K562 (cell line): ENCODE measurements at regions not wholly inside any gene's neighbourhood (a gene's known extent, or its start where the extent isn't known, plus 50 kb on each side); places are given as distances from the start of the nearest gene placed in this dataset.

Source experiments
- CEBPB ChIP-seq: fragments of 450-650 bp; IDR thresholded peaks from 2 replicates; pipeline ENCODE4 v1.6.1; 2016; ENCODE audit warnings: missing genetic modification characterization, missing compliant biosample characterization
- CHD4 ChIP-seq: fragments of 200-600 bp; sonication (generic); IDR thresholded peaks from 3 replicates; pipeline ENCODE4 v1.6.1; 2012; ENCODE audit warnings: low read depth, mild to moderate bottlenecking, mixed read lengths, low read length, inconsistent platforms; ENCODE audit not compliant: insufficient read depth, insufficient replicate concordance, poor library complexity, severe bottlenecking
- GABPA ChIP-seq: fragments of 200-800 bp; sonication (Bioruptor generic); conservative IDR thresholded peaks from 2 replicates; pipeline ENCODE4 v1.6.1; 2016; ENCODE audit warnings: low read depth, missing genetic modification characterization, missing compliant biosample characterization
- MEIS2 ChIP-seq: fragments of 450-650 bp; IDR thresholded peaks from 2 replicates; pipeline ENCODE4 v1.6.1; 2014; ENCODE audit warnings: mild to moderate bottlenecking; ENCODE audit not compliant: partially characterized antibody
- SIN3A ChIP-seq, 2 experiments: fragments of 150-350 bp in 1 of 2; IDR thresholded peaks; 2 replicates each; pipeline ENCODE4 v1.6.1; 2011 to 2016; ENCODE audit warnings: borderline replicate concordance in 2 of 2, low read depth in 2 of 2, low read length in 2 of 2, mild to moderate bottlenecking in 2 of 2, moderate library complexity in 2 of 2; ENCODE audit not compliant: control insufficient read depth in 1 of 2
- ZNF274 ChIP-seq: IDR thresholded peaks from 2 replicates; pipeline ENCODE4 v1.6.1; 2011; ENCODE audit warnings: low read depth, mild to moderate bottlenecking, low read length, moderate library complexity, borderline replicate concordance
- ZNF717 ChIP-seq: fragments of 250-450 bp; sonication (Bioruptor Pico); IDR thresholded peaks from 2 replicates; pipeline ENCODE4 v1.5.0; 2021
- TF ChIP-seq, protein P1 (sequence below): IDR thresholded peaks from 3 replicates; pipeline ENCODE4 v1.6.1; 2011; ENCODE audit warnings: borderline replicate concordance, mild to moderate bottlenecking; ENCODE audit not compliant: insufficient read length, insufficient read depth
- TF ChIP-seq, protein P2 (sequence below), 3 experiments: IDR thresholded peaks in 2 of 3; conservative IDR thresholded peaks in 1 of 3; 2 replicates each; pipeline ENCODE4 v1.5.1; 2011 to 2012; ENCODE audit warnings: low read length in 3 of 3, mild to moderate bottlenecking in 3 of 3, control low read depth in 2 of 3, improper control_type of control experiment in 1 of 3, inconsistent platforms in 1 of 3, low read depth in 1 of 3, mixed read lengths in 1 of 3, moderate library complexity in 1 of 3; ENCODE audit not compliant: insufficient read depth in 2 of 3
- TF ChIP-seq, protein P3 (sequence below): sonication (generic); formaldehyde crosslinking; IDR thresholded peaks from 2 replicates; pipeline ENCODE4 v1.8.0; 2022; ENCODE audit warnings: mild to moderate bottlenecking, missing genetic modification reagents

DNA sequence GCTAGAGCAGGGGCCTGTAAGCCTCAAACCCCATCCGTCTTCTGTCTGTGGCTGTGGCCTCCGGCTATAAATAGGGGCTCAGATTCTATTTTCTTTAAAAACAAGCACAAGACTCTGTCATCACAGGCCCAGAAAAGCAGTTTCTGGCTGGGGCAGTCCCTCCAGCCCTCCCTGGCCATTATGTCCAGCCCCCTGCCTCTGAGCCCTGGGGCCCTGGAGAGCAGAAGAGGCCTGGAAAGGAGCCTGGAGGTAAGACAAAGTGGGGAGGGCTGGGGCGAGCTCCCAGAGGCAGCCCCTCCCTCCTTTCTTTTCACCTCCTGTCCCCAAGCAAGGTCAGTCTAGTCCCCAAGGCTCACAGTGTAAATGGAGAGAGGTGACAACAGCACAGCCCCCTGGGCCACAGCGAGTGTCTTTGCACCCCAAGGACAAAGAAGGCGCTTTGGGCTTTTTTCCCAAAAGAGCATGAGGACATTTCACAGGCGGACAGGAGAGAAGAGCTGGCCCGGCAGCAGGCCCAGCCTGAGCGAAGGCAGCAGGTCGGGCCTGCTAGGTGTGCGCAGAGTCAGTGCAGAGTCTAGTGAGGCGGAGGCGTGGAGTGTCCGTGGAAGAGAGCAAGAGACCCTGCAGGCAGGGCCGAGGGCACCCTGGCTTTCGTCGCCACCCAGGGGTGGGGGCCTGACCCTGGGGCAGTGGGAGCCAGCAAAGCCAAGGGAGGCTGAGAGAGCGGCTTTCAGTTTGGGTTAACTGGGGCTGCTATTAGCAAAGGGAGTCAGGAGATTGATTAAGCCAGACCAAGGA, 188.3 kb downstream of the TBC1D2B start:
- TF ChIP-seq ZNF717 (no peak), SIN3A (IDR thresholded peaks at IDR 0.05; ENCODE audit: borderline replicate concordance in 2 of 2, control insufficient read depth in 1 of 2, low read depth in 2 of 2, low read length in 2 of 2) (no peak), GABPA (tag) (no peak), ZNF274 (no peak), CHD4 (no peak), MEIS2 (no peak), CEBPB (tag) (no peak)
- TF ChIP-seq, protein P1, sequence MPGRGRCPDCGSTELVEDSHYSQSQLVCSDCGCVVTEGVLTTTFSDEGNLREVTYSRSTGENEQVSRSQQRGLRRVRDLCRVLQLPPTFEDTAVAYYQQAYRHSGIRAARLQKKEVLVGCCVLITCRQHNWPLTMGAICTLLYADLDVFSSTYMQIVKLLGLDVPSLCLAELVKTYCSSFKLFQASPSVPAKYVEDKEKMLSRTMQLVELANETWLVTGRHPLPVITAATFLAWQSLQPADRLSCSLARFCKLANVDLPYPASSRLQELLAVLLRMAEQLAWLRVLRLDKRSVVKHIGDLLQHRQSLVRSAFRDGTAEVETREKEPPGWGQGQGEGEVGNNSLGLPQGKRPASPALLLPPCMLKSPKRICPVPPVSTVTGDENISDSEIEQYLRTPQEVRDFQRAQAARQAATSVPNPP, result no peak
- TF ChIP-seq, protein P2, sequence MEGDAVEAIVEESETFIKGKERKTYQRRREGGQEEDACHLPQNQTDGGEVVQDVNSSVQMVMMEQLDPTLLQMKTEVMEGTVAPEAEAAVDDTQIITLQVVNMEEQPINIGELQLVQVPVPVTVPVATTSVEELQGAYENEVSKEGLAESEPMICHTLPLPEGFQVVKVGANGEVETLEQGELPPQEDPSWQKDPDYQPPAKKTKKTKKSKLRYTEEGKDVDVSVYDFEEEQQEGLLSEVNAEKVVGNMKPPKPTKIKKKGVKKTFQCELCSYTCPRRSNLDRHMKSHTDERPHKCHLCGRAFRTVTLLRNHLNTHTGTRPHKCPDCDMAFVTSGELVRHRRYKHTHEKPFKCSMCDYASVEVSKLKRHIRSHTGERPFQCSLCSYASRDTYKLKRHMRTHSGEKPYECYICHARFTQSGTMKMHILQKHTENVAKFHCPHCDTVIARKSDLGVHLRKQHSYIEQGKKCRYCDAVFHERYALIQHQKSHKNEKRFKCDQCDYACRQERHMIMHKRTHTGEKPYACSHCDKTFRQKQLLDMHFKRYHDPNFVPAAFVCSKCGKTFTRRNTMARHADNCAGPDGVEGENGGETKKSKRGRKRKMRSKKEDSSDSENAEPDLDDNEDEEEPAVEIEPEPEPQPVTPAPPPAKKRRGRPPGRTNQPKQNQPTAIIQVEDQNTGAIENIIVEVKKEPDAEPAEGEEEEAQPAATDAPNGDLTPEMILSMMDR (IDR thresholded peaks at IDR 0.05 in 2 of 3, conservative IDR thresholded peaks at IDR 0.05 in 1 of 3; ENCODE audit: insufficient read depth in 2 of 3, low read depth in 1 of 3, low read length in 3 of 3), result no peak
- TF ChIP-seq, protein P3, sequence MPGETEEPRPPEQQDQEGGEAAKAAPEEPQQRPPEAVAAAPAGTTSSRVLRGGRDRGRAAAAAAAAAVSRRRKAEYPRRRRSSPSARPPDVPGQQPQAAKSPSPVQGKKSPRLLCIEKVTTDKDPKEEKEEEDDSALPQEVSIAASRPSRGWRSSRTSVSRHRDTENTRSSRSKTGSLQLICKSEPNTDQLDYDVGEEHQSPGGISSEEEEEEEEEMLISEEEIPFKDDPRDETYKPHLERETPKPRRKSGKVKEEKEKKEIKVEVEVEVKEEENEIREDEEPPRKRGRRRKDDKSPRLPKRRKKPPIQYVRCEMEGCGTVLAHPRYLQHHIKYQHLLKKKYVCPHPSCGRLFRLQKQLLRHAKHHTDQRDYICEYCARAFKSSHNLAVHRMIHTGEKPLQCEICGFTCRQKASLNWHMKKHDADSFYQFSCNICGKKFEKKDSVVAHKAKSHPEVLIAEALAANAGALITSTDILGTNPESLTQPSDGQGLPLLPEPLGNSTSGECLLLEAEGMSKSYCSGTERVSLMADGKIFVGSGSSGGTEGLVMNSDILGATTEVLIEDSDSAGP (CRISPR knock-in tag), result no peak
